H1 (cell line): ENCODE measurements at regions not wholly inside any gene's neighbourhood (a gene's known extent, or its start where the extent isn't known, plus 50 kb on each side); places are given as distances from the start of the nearest gene placed in this dataset.

Experiments
- BRCA1 ChIP-seq: IDR thresholded peaks from 2 replicates; pipeline ENCODE4 v1.6.1; 2012; ENCODE audit warnings: low read depth, low read length, improper control_type of control experiment
- PHF8 ChIP-seq: fragments of 200-600 bp; sonication (generic); conservative IDR thresholded peaks from 2 replicates; pipeline ENCODE4 v1.7.1; 2012; ENCODE audit warnings: low read depth, mild to moderate bottlenecking, inconsistent platforms, low read length, moderate library complexity
- RAD21 ChIP-seq, 2 experiments: IDR thresholded peaks in 1 of 2; conservative IDR thresholded peaks in 1 of 2; 2 replicates each; pipeline ENCODE4 v1.6.1; 2011; ENCODE audit warnings: low read depth in 2 of 2, low read length in 2 of 2, improper control_type of control experiment in 1 of 2, inconsistent platforms in 1 of 2, mild to moderate bottlenecking in 1 of 2, moderate library complexity in 1 of 2
- RNF2 ChIP-seq: fragments of 200-900, 300-1000 bp; sonication (generic); IDR thresholded peaks from 2 replicates; pipeline ENCODE4 v1.7.1; 2016; ENCODE audit warnings: borderline replicate concordance, low read depth, mild to moderate bottlenecking, antibody characterized with exemption, low read length; ENCODE audit not compliant: poor library complexity, severe bottlenecking; ENCODE audit errors: missing control alignments
- TBP ChIP-seq: IDR thresholded peaks from 2 replicates; pipeline ENCODE4 v1.6.1; 2011; ENCODE audit warnings: low read depth, low read length, improper control_type of control experiment

- TF ChIP-seq RNF2 (no peak), TBP (no peak), BRCA1 (no peak), PHF8 (no peak), RAD21 (IDR thresholded peaks at IDR 0.05 in 1 of 2, conservative IDR thresholded peaks at IDR 0.05 in 1 of 2; ENCODE audit: low read depth in 2 of 2, low read length in 2 of 2) (no peak)
Measured at GRCh38 chr3:73680391-73681095, 55.8 kb upstream of the PDZRN3 start (continued).
